Activated CD8-positive, alpha-beta memory T cell treated with anti-CD3 and anti-CD28 coated beads, Interleukin-2, amount 10 ng/mL, durations not matched to agents 7 days and 5 days (primary cell): ENCODE measurements at regions not wholly inside any gene's neighbourhood (a gene's known extent, or its start where the extent isn't known, plus 50 kb on each side); places are given as distances from the start of the nearest gene placed in this dataset.
A peak's percentile ranks its signal among the peaks of the same experiment; 100 is the strongest.

ENCODE experiments used
- ATAC-seq: fragments of 150-1000 bp; cut with Tn5 transposase; one replicate; pipeline ENCODE4 v1.10.0; 2021; ENCODE audit warnings: moderate library complexity
- CTCF ChIA-PET: fragments of 350-600 bp; sonication (Branson Sonifier 250); formaldehyde crosslinking; loops from one replicate; lab custom pipeline; 2021; ENCODE audit warnings: antibody characterized with exemption; lab: Charles Lee
- DNase-seq: peaks from one replicate; pipeline ENCODE4 v3.0.0-alpha.2; 2020
- H3K27ac Mint-ChIP-seq: one replicate; pipeline ENCODE4 v1.8.0; 2021; ENCODE audit warnings: mild to moderate bottlenecking, mixed read lengths
- H3K27me3 Mint-ChIP-seq: one replicate; pipeline ENCODE4 v1.8.0; 2021; ENCODE audit warnings: mixed read lengths
- H3K36me3 Mint-ChIP-seq: one replicate; pipeline ENCODE4 v1.8.0; 2021; ENCODE audit warnings: mild to moderate bottlenecking, mixed read lengths
- H3K4me1 Mint-ChIP-seq: one replicate; pipeline ENCODE4 v1.8.0; 2021; ENCODE audit warnings: mixed read lengths
- H3K4me3 Mint-ChIP-seq: one replicate; pipeline ENCODE4 v1.8.0; 2021; ENCODE audit warnings: mild to moderate bottlenecking, moderate library complexity, mixed read lengths
- H3K9me3 Mint-ChIP-seq: one replicate; pipeline ENCODE4 v1.8.0; 2022; ENCODE audit warnings: low read depth, mixed read lengths

- Mint-ChIP-seq H3K27me3 (no peaks in the 10 kb centered on the region), H3K4me1 (no peaks in the 10 kb centered on the region), H3K27ac (no peak overlapping the region), H3K36me3 (no peaks in the 10 kb centered on the region), H3K9me3 (peaks cover 8% of the 10 kb centered on the region), H3K4me3 (no peak overlapping the region)
- CTCF ChIA-PET = no interaction called here
- DNase-seq (no peak), ATAC-seq (no peak)
Measured at GRCh38 chr15:24858737-24859601, 95.8 kb upstream of the SNRPN start.

GRCh38 chr15:24861014-24861690, 93.6 kb upstream of the SNRPN start:
- DNase-seq (no peak), ATAC-seq (no peak)
- H3K36me3 Mint-ChIP-seq = no peaks in the 10 kb centered on the region
- CTCF ChIA-PET = no interaction called here
- no peaks in the 10 kb centered on the region for H3K27me3 Mint-ChIP-seq
- H3K27ac Mint-ChIP-seq = no peak overlapping the region
- H3K9me3 Mint-ChIP-seq = peaks cover 8% of the 10 kb centered on the region
- no peak overlapping the region for H3K4me3 Mint-ChIP-seq
- H3K4me1 Mint-ChIP-seq = no peaks in the 10 kb centered on the region

- Mint-ChIP-seq H3K36me3 (no peaks in the 10 kb centered on the region), H3K27ac (no peak overlapping the region), H3K4me3 (no peak overlapping the region), H3K27me3 (no peaks in the 10 kb centered on the region), H3K9me3 (peaks cover 6% of the 10 kb centered on the region), H3K4me1 (no peaks in the 10 kb centered on the region)
- ATAC-seq (no peak), DNase-seq (no peak)
- CTCF ChIA-PET = no interaction called here
Measured at GRCh38 chr15:24862726-24863521, 91.9 kb upstream of the SNRPN start.

- CTCF ChIA-PET = no interaction called here
- Mint-ChIP-seq H3K4me1 (no peaks in the 10 kb centered on the region), H3K4me3 (no peak overlapping the region), H3K36me3 (no peaks in the 10 kb centered on the region), H3K27me3 (no peaks in the 10 kb centered on the region), H3K9me3 (peaks cover 3% of the 10 kb centered on the region), H3K27ac (no peak overlapping the region)
- ATAC-seq = no peak
- no peak for DNase-seq
Measured at GRCh38 chr15:24865303-24865702, 89.5 kb upstream of the SNRPN start.

GRCh38 chr15:24877174-24877573, 77.6 kb upstream of the SNRPN start:
- Mint-ChIP-seq H3K4me1 (no peaks in the 10 kb centered on the region), H3K4me3 (no peak overlapping the region), H3K9me3 (peaks cover 11% of the 10 kb centered on the region), H3K36me3 (no peaks in the 10 kb centered on the region), H3K27me3 (no peaks in the 10 kb centered on the region), H3K27ac (no peak overlapping the region)
- DNase-seq (no peak), ATAC-seq (no peak)
- CTCF ChIA-PET = no interaction called here

GRCh38 chr15:24878153-24878552, 76.6 kb upstream of the SNRPN start:
- DNase-seq (peak; percentile 38), ATAC-seq (no peak)
- no peaks in the 10 kb centered on the region for H3K27me3 Mint-ChIP-seq
- H3K4me1 Mint-ChIP-seq = no peaks in the 10 kb centered on the region
- H3K27ac Mint-ChIP-seq = no peak overlapping the region
- H3K36me3 Mint-ChIP-seq = no peaks in the 10 kb centered on the region
- H3K4me3 Mint-ChIP-seq = peak overlapping the region; percentile 46
- CTCF ChIA-PET = no interaction called here
- H3K9me3 Mint-ChIP-seq = peaks cover 7% of the 10 kb centered on the region

GRCh38 chr15:24879492-24879891, 75.3 kb upstream of the SNRPN start:
- no peak overlapping the region for H3K27ac Mint-ChIP-seq
- no peaks in the 10 kb centered on the region for H3K4me1 Mint-ChIP-seq
- ATAC-seq (no peak), DNase-seq (no peak)
- H3K4me3 Mint-ChIP-seq = no peak overlapping the region
- H3K9me3 Mint-ChIP-seq = peaks cover 4% of the 10 kb centered on the region
- CTCF ChIA-PET = no interaction called here
- no peaks in the 10 kb centered on the region for H3K36me3 Mint-ChIP-seq
- H3K27me3 Mint-ChIP-seq = no peaks in the 10 kb centered on the region

- CTCF ChIA-PET = no interaction called here
- no peak for ATAC-seq
- Mint-ChIP-seq H3K27ac (no peak overlapping the region), H3K4me1 (no peaks in the 10 kb centered on the region), H3K9me3 (peaks cover 2% of the 10 kb centered on the region), H3K27me3 (no peaks in the 10 kb centered on the region), H3K36me3 (no peaks in the 10 kb centered on the region), H3K4me3 (no peak overlapping the region)
- DNase-seq = no peak
Measured at GRCh38 chr15:24880663-24881062, 74.1 kb upstream of the SNRPN start.

GRCh38 chr15:24886538-24886937, 68.2 kb upstream of the SNRPN start:
- CTCF ChIA-PET = no interaction called here
- no peaks in the 10 kb centered on the region for H3K27me3 Mint-ChIP-seq
- DNase-seq = no peak
- no peak for ATAC-seq
- no peak overlapping the region for H3K4me3 Mint-ChIP-seq
- H3K27ac Mint-ChIP-seq = no peak overlapping the region
- no peaks in the 10 kb centered on the region for H3K4me1 Mint-ChIP-seq
- no peaks in the 10 kb centered on the region for H3K36me3 Mint-ChIP-seq
- peaks cover 11% of the 10 kb centered on the region for H3K9me3 Mint-ChIP-seq

- Mint-ChIP-seq H3K27me3 (no peaks in the 10 kb centered on the region), H3K4me1 (no peaks in the 10 kb centered on the region), H3K9me3 (peaks cover 29% of the 10 kb centered on the region), H3K36me3 (no peaks in the 10 kb centered on the region), H3K27ac (no peak overlapping the region), H3K4me3 (no peak overlapping the region)
- ATAC-seq = no peak
- DNase-seq = no peak
- CTCF ChIA-PET = no interaction called here
Measured at GRCh38 chr15:24898715-24899272, 56.0 kb upstream of the SNRPN start.

GRCh38 chr15:24899367-24899766, 55.4 kb upstream of the SNRPN start:
- no peaks in the 10 kb centered on the region for H3K36me3 Mint-ChIP-seq
- H3K27me3 Mint-ChIP-seq = no peaks in the 10 kb centered on the region
- ATAC-seq (no peak), DNase-seq (no peak)
- H3K4me3 Mint-ChIP-seq = no peak overlapping the region
- no peaks in the 10 kb centered on the region for H3K4me1 Mint-ChIP-seq
- H3K9me3 Mint-ChIP-seq = peaks cover 28% of the 10 kb centered on the region
- CTCF ChIA-PET = no interaction called here
- H3K27ac Mint-ChIP-seq = no peak overlapping the region

GRCh38 chr15:24899795-24900194, 55.0 kb upstream of the SNRPN start:
- no peaks in the 10 kb centered on the region for H3K4me1 Mint-ChIP-seq
- no peak overlapping the region for H3K4me3 Mint-ChIP-seq
- no peak for ATAC-seq
- DNase-seq = no peak
- no peak overlapping the region for H3K27ac Mint-ChIP-seq
- CTCF ChIA-PET = no interaction called here
- H3K36me3 Mint-ChIP-seq = no peaks in the 10 kb centered on the region
- H3K9me3 Mint-ChIP-seq = peaks cover 26% of the 10 kb centered on the region
- H3K27me3 Mint-ChIP-seq = no peaks in the 10 kb centered on the region

GRCh38 chr15:24901409-24901808, 53.4 kb upstream of the SNRPN start:
- CTCF ChIA-PET = no interaction called here
- Mint-ChIP-seq H3K27me3 (no peaks in the 10 kb centered on the region), H3K36me3 (no peaks in the 10 kb centered on the region), H3K27ac (no peak overlapping the region), H3K9me3 (peaks cover 24% of the 10 kb centered on the region), H3K4me1 (no peaks in the 10 kb centered on the region), H3K4me3 (no peak overlapping the region)
- DNase-seq (no peak), ATAC-seq (no peak)
